ENCODE measurements at regions not wholly inside any gene's neighbourhood (a gene's known extent, or its start where the extent isn't known, plus 50 kb on each side); places are given as distances from the start of the nearest gene placed in this dataset.

DNA sequence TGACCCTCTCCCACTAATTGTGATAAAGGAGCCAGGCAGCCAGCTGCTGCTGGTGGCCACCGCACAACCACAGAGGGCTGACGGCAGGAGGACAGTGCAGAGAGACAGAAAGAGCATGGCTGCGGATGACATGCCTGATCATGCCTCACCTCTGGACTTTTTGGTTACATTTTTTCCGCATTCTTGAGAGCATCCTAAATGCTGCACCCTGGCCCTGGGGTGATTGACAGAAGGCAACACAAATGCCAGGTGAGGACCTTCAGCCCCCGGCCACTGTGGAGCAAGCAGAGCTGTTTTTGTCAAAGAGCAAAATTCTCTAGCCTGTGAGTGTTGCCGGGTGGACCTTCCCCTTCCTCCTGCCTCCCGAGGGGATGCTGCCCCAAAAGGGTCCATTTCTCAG is 78.5 kb downstream of the RPS6KA4 start:
- TF ChIP-seq POLR2AphosphoS5 (IDR thresholded peaks at IDR 0.05; ENCODE audit: low read depth, low read length) (no peak), SIN3A (IDR thresholded peaks at IDR 0.05; ENCODE audit: borderline replicate concordance, insufficient read depth, low read length) (no peak), TAF1 (IDR thresholded peaks at IDR 0.05; ENCODE audit: borderline replicate concordance, insufficient read depth, low read length) (no peak), FOXP2 (optimal IDR thresholded peaks at IDR 0.05; ENCODE audit: borderline replicate concordance, extremely low read depth, extremely low read length, insufficient read depth) (no peak)
- TF ChIP-seq, protein P1, sequence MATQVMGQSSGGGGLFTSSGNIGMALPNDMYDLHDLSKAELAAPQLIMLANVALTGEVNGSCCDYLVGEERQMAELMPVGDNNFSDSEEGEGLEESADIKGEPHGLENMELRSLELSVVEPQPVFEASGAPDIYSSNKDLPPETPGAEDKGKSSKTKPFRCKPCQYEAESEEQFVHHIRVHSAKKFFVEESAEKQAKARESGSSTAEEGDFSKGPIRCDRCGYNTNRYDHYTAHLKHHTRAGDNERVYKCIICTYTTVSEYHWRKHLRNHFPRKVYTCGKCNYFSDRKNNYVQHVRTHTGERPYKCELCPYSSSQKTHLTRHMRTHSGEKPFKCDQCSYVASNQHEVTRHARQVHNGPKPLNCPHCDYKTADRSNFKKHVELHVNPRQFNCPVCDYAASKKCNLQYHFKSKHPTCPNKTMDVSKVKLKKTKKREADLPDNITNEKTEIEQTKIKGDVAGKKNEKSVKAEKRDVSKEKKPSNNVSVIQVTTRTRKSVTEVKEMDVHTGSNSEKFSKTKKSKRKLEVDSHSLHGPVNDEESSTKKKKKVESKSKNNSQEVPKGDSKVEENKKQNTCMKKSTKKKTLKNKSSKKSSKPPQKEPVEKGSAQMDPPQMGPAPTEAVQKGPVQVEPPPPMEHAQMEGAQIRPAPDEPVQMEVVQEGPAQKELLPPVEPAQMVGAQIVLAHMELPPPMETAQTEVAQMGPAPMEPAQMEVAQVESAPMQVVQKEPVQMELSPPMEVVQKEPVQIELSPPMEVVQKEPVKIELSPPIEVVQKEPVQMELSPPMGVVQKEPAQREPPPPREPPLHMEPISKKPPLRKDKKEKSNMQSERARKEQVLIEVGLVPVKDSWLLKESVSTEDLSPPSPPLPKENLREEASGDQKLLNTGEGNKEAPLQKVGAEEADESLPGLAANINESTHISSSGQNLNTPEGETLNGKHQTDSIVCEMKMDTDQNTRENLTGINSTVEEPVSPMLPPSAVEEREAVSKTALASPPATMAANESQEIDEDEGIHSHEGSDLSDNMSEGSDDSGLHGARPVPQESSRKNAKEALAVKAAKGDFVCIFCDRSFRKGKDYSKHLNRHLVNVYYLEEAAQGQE (IDR thresholded peaks at IDR 0.05; ENCODE audit: insufficient read depth in 1 of 2, low read depth in 2 of 2, low read length in 2 of 2) = no peak
